Natural killer cell (primary cell): ENCODE measurements at regions not wholly inside any gene's neighbourhood (a gene's known extent, or its start where the extent isn't known, plus 50 kb on each side); places are given as distances from the start of the nearest gene placed in this dataset.

Experiments
- ATAC-seq, 3 donors: fragments of 150-1000 bp in 2 of 3; fragments of 200-7000 bp in 1 of 3; cut with Tn5 transposase; 1 replicate in 1 of 3; 2 replicates in 2 of 3; pipeline ENCODE4 v1.10.0; 2021; ENCODE audit warnings: mild to moderate bottlenecking in 2 of 3, moderate library complexity in 2 of 3
- DNase-seq, 2 donors: peaks; one replicate each; pipeline versions ENCODE4 v3.0.0 to v3.0.0-alpha.2; 2013 to 2021; ENCODE audit warnings: mixed read lengths in 1 of 2
- H3K27ac ChIP-seq: one replicate; pipeline ENCODE4 v1.5.1; 2013; ENCODE audit warnings: mild to moderate bottlenecking, low read length
- H3K27me3 ChIP-seq: one replicate; pipeline ENCODE4 v1.6.1; 2013; ENCODE audit warnings: low read length; ENCODE audit not compliant: control insufficient read depth, insufficient read depth
- H3K36me3 ChIP-seq: one replicate; pipeline ENCODE4 v1.6.1; 2013; ENCODE audit warnings: low read length; ENCODE audit not compliant: control insufficient read depth, insufficient read depth
- H3K4me1 ChIP-seq: one replicate; pipeline ENCODE4 v1.6.1; 2013; ENCODE audit warnings: low read length; ENCODE audit not compliant: control insufficient read depth, insufficient read depth
- H3K4me3 ChIP-seq: one replicate; pipeline ENCODE4 v1.5.1; 2013; ENCODE audit warnings: low read length
- H3K9me3 ChIP-seq: one replicate; pipeline ENCODE4 v1.6.1; 2013; ENCODE audit warnings: low read length; ENCODE audit not compliant: control insufficient read depth, insufficient read depth
- H3K27ac Mint-ChIP-seq, 2 donors: one replicate each; pipeline ENCODE4 v1.8.0; 2022; ENCODE audit warnings: mild to moderate bottlenecking in 2 of 2, mixed read lengths in 2 of 2, moderate library complexity in 1 of 2
- H3K27me3 Mint-ChIP-seq, 2 donors: one replicate each; pipeline ENCODE4 v1.8.0; 2022; ENCODE audit warnings: low read depth in 2 of 2, mixed read lengths in 2 of 2
- H3K36me3 Mint-ChIP-seq: one replicate; pipeline ENCODE4 v1.8.0; 2022; ENCODE audit warnings: mixed read lengths
- H3K4me1 Mint-ChIP-seq, 2 donors: one replicate each; pipeline ENCODE4 v1.8.0; 2022; ENCODE audit warnings: mixed read lengths in 2 of 2
- H3K4me3 Mint-ChIP-seq: one replicate; pipeline ENCODE4 v1.8.0; 2022; ENCODE audit warnings: mild to moderate bottlenecking, moderate library complexity, mixed read lengths
- H3K9me3 Mint-ChIP-seq, 2 donors: one replicate each; pipeline ENCODE4 v1.8.0; 2022; ENCODE audit warnings: mixed read lengths in 2 of 2
- WGBS: methylation state at CpG from one replicate; pipeline ENCODE4 v1.1.7; 2013; ENCODE audit warnings: missing lambda C conversion rate; ENCODE audit not compliant: insufficient coverage; 5-methylcytosine and 5-hydroxymethylcytosine counted together
- intact Hi-C: fragments of 100-400 bp; cut with micrococcal nuclease; formaldehyde crosslinking; loops from one replicate; pipeline ENCODE4 v1.14.2; 2022
- TF ChIP-seq, protein P1 (sequence below): fragments of 200-600 bp; IDR thresholded peaks from one replicate; pipeline ENCODE4 v1.8.0; 2022; ENCODE audit warnings: antibody characterized with exemption

GRCh38 chr2:38450509-38450908 is 73.4 kb upstream of the ATL2 start:
- TF ChIP-seq, protein P1, sequence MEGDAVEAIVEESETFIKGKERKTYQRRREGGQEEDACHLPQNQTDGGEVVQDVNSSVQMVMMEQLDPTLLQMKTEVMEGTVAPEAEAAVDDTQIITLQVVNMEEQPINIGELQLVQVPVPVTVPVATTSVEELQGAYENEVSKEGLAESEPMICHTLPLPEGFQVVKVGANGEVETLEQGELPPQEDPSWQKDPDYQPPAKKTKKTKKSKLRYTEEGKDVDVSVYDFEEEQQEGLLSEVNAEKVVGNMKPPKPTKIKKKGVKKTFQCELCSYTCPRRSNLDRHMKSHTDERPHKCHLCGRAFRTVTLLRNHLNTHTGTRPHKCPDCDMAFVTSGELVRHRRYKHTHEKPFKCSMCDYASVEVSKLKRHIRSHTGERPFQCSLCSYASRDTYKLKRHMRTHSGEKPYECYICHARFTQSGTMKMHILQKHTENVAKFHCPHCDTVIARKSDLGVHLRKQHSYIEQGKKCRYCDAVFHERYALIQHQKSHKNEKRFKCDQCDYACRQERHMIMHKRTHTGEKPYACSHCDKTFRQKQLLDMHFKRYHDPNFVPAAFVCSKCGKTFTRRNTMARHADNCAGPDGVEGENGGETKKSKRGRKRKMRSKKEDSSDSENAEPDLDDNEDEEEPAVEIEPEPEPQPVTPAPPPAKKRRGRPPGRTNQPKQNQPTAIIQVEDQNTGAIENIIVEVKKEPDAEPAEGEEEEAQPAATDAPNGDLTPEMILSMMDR = no peak
- no peak for DNase-seq
- Histone ChIP-seq H3K9me3 (no peaks in the 10 kb centered on the region), H3K36me3 (no peaks in the 10 kb centered on the region), H3K4me3 (no peak overlapping the region), H3K4me1 (no peaks in the 10 kb centered on the region), H3K27me3 (peaks cover 2% of the 10 kb centered on the region), H3K27ac (no peak overlapping the region)
- Mint-ChIP-seq H3K9me3 (no peaks in the 10 kb centered on the region), H3K4me1 (no peaks in the 10 kb centered on the region), H3K27me3 (peaks cover 7 to 13% of the 10 kb centered on the region in 2 donors), H3K36me3 (no peaks in the 10 kb centered on the region), H3K4me3 (no peak overlapping the region), H3K27ac (no peak overlapping the region)
- 91% methylated on average over 2 of the region's 2 CpGs for WGBS
- intact Hi-C loops = no loop called here
- ATAC-seq = no peak

- H3K4me3 Mint-ChIP-seq = no peak overlapping the region
- ATAC-seq (no peak), DNase-seq (no peak)
- TF ChIP-seq, protein P1 = no peak
- Histone ChIP-seq H3K9me3 (no peaks in the 10 kb centered on the region), H3K27me3 (peaks cover 2% of the 10 kb centered on the region), H3K4me1 (no peaks in the 10 kb centered on the region), H3K36me3 (no peaks in the 10 kb centered on the region), H3K4me3 (no peak overlapping the region), H3K27ac (no peak overlapping the region)
- 92% methylated on average over 6 of the region's 6 CpGs for WGBS
- no peaks in the 10 kb centered on the region for H3K4me1 Mint-ChIP-seq
- H3K9me3 Mint-ChIP-seq = no peaks in the 10 kb centered on the region
- peaks cover 11 to 19% of the 10 kb centered on the region in 2 donors for H3K27me3 Mint-ChIP-seq
- intact Hi-C loops = no loop called here
- H3K36me3 Mint-ChIP-seq = no peaks in the 10 kb centered on the region
- H3K27ac Mint-ChIP-seq = no peak overlapping the region
These were observed 71.8 kb upstream of the ATL2 start for GRCh38 chr2:38448692-38449410.

DNA sequence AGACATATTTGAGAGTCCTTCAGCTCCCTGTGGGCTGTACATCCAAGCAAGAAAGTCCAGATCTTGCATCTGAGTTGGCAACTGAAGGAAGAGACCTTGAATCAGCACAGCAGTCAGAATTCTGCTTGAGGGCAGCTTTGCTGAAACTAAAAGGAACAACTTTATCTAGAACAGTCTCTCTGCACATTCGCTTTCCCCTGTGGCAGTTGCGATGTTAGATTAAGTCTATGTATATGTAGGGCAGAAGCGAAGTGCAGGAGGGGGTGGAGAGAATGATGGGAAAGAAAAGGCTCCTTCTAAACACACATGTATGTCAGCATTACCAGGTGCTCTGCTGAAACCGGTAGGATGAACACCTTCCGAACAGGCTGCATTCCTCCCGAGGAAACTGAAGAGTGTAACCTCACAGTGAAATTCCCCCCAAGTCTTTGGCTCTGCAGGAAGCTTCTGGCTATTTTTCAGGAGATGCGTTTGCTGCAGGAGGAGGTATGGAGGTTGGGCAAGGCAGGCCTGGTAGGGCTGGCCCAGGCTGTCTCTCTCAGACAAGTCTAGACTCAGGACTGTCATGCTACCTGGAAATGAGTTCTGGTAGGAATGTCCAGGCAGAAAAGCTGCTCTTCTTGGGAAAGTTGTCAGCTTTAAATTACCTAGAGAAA is 70.0 kb upstream of the ATL2 start:
- intact Hi-C loops = no loop called here
- no peaks in the 10 kb centered on the region for H3K36me3 Mint-ChIP-seq
- TF ChIP-seq, protein P1 = no peak
- no peak for ATAC-seq
- Histone ChIP-seq H3K9me3 (no peaks in the 10 kb centered on the region), H3K4me3 (no peak overlapping the region), H3K36me3 (no peaks in the 10 kb centered on the region), H3K4me1 (no peaks in the 10 kb centered on the region), H3K27me3 (peaks cover 2% of the 10 kb centered on the region), H3K27ac (no peak overlapping the region)
- WGBS = 82% methylated on average over 7 of the region's 7 CpGs
- H3K4me3 Mint-ChIP-seq = no peak overlapping the region
- H3K4me1 Mint-ChIP-seq = no peaks in the 10 kb centered on the region
- H3K9me3 Mint-ChIP-seq = no peaks in the 10 kb centered on the region
- DNase-seq = no peak
- H3K27ac Mint-ChIP-seq = no peak overlapping the region
- H3K27me3 Mint-ChIP-seq = peaks cover 20 to 31% of the 10 kb centered on the region in 2 donors
